Activated CD4-positive, alpha-beta T cell treated with anti-CD3 and anti-CD28 coated beads, Interleukin-2, Interleukin-4, amounts not matched to agents 100 ng/mL and 50 ng/mL, durations not matched to agents 16 hours and 8 hours (primary cell): ENCODE measurements at regions not wholly inside any gene's neighbourhood (a gene's known extent, or its start where the extent isn't known, plus 50 kb on each side); places are given as distances from the start of the nearest gene placed in this dataset.

Source experiments
- DNase-seq: peaks from one replicate; pipeline ENCODE4 v3.0.0-alpha.2; 2020; ENCODE audit warnings: low spot score

DNA sequence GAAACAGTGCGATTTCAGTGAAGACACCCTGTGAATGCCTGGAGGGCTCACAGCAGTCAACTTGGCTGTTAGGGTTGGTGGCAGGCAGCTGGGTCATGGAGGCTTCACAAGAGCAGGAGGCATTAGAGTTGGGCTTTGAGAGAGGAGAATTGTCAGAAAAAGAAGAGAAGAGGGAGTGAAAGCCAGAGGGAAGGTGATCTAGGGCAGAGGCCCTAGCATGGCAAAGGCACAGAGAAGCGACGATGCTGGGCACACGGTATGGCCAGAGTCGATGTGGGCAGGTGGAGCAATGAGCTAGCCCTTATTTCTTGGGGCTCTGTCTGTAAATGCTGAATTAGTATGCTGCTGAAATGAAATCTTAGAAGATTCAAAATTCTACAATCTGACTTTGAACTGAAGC lies 52.6 kb upstream of the OLFM4 start:
- no peak for DNase-seq

DNA sequence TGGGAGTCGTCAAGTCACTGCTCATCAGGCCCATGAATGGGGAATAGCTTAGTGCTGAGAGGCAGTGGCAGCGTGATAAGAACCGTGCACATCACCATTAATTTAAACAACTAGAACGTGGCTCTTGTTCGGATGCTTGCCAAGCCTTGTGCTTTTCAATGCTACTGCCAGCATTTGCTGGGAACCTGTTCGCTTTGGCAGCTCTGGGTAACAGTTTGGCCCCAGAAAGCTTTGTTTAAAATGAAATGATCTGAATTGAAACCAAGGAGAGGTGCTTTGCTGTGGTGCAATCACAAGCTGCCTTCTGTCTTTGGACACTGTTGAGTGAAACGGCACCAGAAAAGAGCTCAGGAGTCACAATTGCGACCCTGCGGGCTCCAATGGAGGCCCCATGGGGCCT lies 53.5 kb upstream of the OLFM4 start:
- no peak for DNase-seq

DNA sequence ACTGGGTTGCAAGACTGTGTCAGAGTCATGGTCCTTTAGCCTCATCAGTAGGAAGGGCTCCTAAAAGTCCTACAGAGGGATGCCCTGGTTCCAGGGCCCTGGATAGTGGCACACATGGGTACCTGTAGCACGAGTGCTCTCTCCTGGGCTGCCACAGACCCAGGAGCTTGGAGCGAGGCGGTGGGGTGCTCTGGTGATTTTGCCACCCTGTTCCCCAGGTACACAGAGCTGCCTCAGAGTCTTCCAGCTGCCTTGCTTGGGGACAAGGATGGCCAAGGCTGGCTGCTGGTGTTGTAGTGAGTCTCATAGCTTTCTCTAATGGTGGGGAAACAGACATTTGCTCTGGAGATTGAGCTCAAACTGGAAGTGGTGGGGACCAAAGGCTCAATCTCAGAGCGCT lies 53.9 kb upstream of the OLFM4 start:
- DNase-seq = no peak

DNA sequence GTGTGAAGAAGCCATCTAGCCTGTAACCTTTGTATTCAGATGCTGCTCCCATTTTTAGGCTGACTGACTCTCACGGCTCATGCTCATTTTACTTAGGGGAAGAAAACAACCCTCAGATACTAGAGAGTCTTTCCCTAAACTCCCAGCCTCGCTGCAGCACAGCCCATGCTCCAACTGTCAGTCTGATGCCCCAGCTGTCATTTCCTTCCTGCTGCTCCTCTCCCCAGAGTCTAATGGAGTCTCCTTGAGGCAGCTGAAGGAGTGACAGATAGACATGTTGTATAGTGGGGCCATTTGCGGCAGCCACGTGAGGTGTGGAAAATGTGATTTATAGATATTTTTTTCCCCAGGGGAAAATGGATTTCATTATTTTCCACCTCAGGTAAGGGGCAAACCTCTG lies 59.2 kb upstream of the OLFM4 start:
- no peak for DNase-seq

DNA sequence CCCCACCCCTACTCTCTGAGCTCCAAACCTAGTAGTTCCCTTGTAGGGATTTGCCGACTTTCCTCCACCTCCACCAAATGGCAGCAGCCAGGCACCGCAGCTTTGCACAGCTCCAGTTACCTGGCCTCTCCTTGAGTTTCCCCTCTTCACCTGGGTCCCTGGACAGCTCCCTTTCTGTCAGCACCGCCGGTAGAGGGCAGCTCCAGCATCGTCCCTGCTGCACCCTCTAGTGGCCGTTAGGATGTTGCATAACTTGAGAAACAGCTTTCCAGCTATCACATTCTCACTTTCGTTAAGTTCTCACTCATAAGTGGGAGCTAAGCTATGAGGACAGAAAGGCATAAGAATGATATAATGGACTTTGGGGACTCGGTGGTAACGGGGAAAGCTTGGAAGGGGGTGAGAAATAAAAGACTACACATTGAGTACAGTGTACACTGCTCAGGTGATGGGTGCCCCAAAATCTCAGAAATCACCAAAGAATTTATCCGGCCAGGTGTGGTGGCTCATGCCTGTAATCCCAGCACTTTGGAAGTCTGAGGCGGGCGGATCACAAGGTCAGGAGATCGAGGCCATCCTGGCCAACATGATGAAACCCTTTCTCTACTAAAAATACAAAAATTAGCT lies 60.4 kb upstream of the OLFM4 start:
- DNase-seq = peak; percentile 69

DNA sequence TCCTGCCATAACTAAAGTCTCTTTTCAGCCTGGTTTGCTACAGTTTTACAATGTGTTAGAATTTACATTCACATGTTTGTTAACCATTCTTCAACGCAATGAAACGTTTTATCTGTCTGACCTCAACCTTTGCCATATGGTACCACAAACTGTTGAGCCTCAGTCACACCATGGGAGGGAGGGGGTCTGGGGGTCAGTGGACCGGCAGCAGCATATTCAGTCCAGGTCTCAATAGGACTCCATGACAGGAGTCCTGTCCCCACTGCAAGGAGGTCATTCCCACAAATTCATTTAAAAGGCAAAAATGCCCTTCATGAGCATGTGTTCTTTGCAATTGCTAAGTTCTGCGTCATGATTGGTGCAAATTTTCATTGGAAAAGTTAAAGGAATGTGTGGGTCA lies 66.6 kb upstream of the OLFM4 start:
- no peak for DNase-seq

DNA sequence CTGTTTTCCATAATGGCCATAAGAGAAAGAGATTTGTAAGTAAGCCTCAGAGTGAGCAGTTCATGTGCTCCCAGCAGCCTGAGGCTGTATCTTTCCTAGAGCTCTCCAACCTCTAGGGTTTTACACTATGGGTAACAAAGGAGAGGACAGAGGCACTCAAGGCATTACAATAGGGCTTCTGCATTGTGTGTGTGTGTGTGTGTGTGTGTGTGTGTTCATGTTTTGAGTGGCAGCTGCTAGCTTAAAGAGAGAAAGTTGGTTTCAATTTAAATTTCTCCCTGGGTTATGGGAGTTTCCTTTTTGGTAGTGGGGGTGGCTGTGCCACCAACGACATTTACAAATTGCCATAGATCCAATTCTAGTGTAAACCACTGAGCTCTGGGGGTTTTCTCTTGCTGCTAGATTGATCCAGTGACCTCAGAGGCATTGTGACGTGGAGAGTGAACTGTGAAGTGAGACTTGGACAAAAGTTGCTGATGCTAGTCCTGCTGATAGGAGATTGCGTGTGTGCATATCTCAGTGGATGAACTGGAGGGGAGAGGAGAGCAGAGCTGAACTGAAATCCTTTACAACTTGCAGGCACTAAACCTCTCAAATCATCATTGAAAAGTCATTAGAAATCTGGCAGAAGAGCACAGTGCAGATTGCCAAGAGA lies 67.2 kb upstream of the OLFM4 start:
- DNase-seq = no peak

DNA sequence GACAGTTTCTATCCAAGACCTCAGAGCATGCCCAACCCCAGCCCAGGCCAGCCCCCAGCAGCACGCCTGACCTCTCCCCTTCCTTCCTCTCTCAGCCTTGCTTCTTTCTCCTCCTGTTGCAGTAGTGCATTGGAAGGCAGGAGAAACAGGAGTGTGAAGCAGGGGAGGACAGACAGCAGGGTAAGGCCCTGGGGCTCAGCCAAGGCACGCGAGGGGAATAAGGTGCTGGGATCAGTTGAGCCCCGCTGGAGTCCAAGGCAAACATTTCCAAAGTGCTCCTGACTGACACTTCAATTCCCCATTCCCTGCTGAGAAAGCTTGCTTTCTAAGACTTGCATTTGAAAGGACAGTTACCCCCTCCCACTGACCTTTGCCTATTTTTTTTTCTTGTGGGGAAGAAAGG lies 73.1 kb upstream of the OLFM4 start:
- DNase-seq = no peak

DNA sequence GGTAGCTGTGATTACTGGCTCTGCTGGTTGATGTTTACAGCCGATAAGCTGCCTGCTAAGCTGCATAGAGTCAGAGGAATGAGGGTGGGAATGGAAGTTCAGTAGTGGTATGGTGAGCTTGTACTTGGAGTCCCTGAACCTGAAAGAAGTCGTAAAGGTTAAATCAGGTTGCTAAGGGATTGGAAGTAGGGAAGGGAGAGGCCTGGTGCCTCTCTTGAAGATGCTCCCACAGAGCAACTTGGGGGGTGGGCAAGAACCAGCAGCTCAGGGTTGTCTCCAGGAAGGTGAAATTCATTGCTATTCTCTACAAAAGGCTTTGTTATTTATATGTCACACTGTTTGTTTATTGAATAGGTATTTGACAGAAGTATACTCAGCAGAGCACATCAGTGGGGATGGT lies 73.8 kb upstream of the OLFM4 start:
- no peak for DNase-seq

DNA sequence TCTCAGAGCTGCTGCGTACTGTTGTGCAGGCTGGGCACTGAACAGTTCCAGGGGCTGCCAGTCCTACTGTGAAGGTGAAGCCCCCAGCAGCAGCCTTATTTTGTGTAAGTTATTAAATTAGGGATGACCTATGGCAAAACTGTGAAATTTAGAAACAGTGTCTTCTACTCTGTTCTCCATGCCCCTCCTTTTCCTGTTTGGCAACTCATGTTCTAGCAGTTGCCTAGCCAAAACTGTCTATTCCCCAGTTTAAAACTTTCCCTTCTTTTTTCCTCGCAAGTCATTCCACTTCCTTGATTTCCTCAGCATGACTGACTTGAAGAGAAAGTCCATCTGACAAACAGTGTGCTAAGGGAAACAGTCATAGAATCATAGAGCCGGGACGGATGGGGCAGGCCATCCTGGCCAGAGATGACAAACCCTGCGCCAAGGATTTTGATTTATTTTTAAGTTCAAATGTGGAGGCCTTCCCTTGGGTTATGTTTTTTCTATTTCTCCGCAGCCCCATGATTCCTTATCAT lies 78.1 kb upstream of the OLFM4 start:
- DNase-seq = no peak

DNA sequence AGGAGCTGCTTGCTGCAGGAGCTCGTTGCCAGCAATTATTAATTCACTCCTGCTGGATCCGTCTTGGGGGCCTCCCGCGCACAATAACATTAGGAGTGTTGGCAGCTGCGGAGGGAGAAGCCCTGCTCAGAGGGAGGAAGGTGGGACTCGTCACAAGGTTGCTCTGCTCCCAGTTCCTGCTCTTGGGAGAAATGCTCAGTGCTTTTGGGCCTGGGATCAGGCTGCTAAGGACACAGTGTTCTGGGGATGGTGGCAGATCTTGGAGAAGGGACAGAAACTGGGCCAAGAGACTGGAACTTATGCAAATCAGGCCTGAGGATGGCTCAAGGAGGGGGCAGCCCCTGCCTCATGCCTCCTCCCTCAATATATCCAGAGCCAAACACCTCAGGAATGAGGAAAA lies 78.9 kb upstream of the OLFM4 start:
- no peak for DNase-seq

DNA sequence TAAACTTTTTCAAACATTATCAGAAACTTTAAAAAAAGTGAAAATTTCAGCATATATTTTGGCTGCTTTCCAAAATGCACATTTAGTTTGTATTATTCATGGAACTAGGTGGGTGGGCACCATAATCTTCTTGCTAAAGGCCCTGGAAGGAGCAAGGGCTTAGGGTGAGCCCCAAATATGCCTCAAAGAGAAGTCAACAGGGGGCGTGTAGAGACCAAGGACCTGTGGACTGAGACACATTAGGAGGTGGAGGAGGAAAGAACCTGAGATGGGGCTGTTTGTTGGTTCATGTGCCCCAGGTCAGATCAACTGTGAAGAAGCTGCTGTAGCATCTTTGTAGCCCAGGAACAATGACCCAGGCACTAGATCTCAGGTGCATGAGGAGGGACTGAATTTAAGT lies 79.6 kb upstream of the OLFM4 start:
- DNase-seq = no peak

DNA sequence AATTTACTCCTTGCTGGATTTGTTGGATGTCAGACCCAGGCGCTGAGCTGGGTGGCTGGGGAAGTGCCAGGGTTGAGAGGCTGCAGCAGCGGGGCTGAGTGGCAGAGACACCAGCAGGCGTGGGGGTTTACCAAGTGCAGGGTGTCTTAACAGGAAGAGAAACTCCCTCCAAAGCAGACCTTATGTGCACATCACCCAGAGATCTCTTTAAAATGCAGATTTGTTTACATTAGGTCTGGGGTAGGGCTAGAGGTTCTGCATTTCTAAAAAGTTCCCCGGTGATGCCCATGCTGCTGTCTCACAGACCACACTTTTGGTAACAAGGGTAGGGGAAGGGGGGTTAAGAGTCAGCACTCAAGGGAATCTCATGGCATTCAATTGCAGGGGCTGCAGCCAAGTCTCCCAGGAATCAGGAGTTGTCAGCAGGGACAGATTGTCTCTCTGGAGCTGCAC lies 80.7 kb upstream of the OLFM4 start:
- no peak for DNase-seq

DNA sequence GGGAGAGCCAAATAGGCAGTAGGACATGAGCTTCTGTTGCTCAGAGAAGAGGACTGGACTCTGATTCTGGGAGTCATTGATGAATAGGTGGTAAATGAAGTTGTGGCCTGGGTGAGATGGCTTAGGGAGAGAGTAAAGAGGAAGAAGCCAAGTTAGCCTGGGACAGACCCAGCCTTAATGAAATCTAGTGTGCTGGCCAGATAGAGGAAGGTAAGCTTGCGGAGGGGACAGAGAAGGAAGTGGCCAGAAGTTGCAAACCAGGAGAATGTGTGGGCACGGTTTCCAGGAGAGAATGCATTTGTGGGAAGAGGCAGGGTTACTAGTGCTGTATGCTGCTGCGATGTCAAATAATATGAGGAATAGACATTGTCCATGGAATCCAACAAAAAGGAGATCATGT lies 83.3 kb upstream of the OLFM4 start:
- DNase-seq = no peak

DNA sequence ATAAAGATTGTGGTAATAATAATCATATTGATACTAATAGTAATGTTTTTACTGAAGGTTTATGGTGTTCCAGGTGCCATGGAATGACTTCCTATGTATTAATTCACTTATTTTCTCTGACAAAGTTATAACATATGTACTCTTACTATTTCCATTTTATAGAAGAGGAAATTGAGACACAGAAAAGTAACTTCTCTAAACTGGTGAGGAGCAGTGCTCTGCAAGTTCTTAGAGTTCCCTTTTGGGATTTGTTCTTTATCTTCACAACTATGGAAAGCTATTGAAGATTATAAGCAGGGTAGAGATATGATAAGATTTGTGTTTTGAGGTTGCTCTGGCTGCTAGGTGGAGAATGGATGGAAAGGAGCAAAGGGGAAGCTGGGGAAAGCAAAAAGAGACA lies 83.9 kb upstream of the OLFM4 start:
- no peak for DNase-seq

DNA sequence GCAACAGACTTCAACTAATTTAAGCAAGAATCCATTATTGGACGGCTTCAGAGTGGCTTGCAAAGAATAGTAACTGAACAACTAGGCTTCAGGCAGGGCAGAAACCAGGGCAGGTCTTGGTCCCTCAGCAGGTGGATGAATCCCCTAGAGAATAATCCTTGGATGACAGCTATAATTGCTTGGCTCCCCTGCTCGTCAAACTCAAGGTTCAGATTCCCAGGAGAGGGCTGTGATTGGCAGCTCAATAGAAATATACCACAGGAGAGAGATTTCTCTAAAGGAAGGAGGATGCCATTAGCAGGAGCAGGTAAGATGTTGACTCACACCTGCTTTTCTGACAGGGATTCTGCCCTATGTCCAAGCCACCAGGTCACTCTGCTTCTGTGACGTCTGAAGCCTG lies 89.6 kb upstream of the PCDH8 start:
- DNase-seq = no peak

DNA sequence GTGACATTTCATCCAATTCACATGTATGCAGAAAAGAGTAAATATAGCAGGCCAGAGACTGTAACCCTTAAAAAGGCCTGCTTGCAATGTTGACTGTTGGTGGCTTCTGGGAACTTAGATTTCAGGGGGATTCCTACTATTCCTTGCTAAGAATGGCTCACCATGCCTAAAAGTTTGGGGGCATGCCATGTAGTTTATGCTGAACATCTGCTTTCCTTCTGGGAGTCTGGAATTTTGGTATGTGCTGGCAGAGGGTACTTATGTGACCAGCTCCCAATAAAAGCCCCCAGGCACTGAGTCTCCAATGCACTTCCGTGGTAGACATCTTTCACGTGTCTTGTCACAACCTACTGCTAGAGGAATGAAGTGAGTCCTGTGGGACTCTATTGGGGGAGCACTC lies 88.4 kb upstream of the PCDH8 start:
- no peak for DNase-seq

DNA sequence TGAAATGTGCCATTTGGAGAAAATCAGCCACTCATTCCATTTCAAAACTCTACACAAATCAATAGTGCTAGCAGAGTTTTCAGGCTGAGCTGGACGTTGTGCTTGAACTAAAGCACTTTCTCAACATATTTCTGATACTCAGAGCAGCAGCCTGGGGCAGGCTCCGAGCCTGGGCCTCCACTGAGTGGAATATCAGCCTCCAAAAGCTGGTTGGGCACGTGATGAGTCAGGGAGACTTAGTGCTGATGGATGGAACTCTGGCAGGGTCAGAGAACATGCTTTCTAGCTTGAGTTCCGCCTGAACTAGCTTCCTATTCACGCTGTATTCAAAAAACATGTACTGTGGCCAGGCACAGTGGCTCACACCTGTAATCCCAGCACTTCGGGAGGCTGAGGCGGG lies 85.8 kb upstream of the PCDH8 start:
- DNase-seq = no peak

DNA sequence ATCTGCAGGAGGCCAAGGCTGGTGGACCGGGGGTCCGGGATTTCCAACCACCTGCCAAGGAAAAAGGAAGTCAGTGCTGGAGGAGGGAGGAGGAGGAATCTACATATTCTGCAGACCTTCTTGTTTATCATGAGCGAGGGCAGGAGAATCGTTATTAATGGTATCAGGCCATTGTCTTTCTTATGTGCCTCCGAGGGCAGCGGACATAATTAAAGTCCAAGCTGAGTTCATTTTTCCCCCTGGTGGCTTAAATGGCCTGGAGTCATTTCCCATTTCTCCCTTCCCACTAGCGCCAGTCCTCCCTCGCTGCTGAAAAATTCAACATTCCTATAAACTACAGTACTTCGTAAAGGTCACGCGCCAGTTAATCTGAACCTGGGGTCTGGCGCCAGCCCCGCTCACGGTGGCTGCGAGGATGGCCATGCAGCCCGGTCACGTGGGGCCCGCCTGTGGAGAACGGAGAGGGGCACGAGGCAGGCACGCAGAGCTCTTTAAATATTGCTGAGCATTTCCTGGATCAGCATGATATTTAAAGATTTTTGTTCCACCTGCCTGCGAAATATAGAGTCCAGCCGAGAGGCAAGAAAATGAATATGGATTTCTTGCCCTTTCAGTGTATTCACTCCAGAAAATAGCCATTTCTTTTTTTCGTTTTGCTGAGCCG lies 85.2 kb upstream of the PCDH8 start:
- no peak for DNase-seq

DNA sequence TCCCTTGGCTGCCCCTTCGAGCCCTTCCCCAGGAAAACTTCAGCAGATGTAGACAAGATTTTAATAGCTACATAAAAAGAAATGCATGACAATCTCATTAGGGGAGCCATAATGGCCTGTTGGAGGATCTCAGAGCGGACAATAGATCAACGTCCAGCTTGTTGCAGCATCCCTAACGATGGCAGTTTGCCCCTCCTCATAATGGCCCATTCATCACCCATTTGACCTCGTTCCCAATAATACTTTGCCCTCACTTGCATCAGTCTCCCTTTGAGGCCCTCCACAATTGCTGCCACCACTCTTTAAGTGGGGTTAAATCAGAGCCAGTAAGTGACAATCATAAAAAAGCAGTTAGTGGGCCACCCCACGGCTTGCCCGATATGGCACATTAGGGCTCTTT lies 84.7 kb upstream of the PCDH8 start:
- DNase-seq = no peak

DNA sequence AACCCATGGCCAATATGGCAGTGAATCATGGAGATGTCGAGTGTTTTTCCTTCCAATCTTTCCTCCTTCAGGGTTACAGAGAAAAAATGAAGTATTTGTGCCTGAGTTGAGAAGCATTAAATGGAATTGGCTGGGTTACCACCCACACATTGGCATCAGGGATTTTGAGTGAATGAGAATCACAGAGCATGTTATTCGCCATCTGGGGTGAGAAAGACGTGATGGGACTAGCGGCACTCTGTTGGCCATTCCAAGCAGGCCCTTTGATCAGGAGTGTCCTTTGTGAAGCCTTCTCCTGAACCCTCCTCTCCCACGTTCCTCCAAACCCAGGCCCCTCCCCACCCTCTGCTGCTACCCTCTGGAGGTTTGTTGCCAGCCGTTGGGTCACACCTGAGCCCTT lies 84.2 kb upstream of the PCDH8 start:
- DNase-seq = no peak

DNA sequence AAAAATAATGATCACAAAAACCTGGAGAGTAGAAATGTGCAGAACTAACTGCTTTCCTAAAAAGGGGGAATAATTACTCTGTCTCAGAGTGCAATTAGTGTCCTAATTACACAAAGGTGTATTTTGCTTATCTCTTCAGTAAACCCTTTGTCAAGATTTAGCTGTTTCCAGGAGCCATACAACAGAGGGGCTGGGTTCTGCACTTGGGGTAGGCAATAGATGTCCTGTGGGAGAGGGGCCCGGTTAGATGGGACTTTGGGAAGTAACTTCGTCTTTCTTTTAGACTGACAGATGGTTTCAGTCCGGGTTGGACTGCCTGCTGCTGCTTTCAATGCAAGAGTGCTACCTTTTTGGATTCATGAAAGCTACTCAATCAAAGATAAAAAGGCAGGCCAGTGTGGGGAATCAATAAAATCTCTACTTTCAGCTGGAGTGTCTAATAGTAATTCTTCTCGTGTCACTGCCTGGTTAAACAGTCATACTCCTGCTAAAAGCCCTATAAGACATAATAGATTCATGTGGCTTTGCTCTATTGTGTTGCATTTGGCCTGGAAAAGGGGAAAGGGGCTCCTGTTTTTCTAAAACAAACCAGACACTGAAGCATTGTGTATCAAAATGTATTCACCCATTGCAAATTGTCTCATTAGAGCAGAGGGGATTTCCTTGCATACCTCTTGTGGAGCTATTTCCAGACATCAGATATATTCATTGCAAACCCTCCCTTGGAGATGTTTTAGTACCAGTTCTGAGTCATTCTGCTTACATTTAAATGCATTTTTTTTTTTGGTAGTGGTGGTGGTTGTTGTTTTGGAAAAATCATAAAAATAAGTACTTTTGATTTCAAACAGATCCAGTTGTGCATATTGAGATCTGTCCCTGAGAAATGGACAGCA lies 83.3 kb upstream of the PCDH8 start:
- DNase-seq = no peak

DNA sequence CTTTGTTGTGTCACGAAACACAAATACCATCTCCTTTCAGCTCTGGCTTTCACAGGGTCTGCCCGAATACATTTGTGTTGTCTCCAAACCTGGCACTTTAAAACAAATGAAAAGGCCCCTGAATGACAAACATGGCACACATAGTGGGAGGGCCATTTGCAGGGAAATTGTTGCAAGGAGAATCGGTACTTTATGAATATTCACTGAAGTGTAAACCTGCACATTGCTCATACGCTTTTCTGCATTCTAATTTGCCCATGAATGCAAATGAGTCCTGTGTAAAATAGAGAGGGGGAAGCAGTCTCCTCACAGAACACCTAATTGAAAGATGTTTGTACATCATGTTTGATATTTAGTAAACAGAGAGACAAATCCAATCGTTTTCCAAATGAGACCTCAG lies 82.7 kb upstream of the PCDH8 start:
- no peak for DNase-seq
